ENCODE measurements at regions not wholly inside any gene's neighbourhood (a gene's known extent, or its start where the extent isn't known, plus 50 kb on each side); places are given as distances from the start of the nearest gene placed in this dataset.

GRCh38 chr14:85401384-85401783, 128.6 kb upstream of the FLRT2 start:
- no peak for DNase-seq

DNA sequence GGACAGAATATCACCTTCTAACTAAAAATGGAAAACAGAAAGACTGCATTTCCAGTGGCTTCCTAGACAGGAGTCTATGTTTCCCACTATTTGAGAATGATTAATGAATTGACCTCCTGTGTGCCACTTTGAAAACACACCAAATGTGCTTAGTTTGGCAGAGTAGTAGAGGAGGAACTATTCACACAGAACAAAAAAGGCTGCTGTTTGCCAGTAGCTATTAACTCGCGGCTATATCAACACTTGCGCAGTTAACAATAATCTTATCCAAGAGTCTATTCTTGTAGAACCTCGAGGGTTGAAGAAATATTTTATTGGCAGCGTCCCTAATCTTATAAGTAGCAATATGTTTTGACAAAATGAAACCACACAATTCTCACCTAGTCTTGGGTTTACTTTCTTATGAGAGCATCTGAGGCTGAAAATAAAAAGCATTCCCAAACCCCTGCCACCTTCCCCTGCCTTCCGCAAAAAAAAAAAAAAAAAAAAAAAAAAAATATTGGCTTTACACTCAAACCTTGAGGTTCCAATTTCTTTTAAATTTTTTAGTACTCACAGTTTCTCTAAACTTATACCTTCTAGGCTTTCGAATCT, 127.3 kb upstream of the FLRT2 start:
- DNase-seq, result no peak

- no peak for DNase-seq
Observed at GRCh38 chr14:85409481-85410210, 120.3 kb upstream of the FLRT2 start.

DNA sequence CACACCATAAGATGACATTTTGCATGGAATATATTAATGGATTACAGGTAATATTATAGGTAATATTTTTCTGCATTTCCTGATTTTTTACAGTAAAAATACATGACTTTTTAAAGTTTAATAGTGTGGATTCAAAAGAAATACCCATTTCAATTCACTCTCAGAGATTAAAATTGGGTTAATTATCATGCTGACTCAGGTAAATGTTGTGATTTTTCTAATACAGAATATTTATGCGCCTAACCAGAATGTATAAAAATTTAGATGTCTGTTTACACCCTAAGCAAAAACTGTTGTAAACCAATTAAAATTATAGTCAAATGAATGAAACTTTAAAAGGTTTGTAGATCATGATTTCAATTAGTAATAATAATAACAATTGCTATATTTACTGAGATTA, 117.2 kb upstream of the FLRT2 start:
- no peak for DNase-seq

DNA sequence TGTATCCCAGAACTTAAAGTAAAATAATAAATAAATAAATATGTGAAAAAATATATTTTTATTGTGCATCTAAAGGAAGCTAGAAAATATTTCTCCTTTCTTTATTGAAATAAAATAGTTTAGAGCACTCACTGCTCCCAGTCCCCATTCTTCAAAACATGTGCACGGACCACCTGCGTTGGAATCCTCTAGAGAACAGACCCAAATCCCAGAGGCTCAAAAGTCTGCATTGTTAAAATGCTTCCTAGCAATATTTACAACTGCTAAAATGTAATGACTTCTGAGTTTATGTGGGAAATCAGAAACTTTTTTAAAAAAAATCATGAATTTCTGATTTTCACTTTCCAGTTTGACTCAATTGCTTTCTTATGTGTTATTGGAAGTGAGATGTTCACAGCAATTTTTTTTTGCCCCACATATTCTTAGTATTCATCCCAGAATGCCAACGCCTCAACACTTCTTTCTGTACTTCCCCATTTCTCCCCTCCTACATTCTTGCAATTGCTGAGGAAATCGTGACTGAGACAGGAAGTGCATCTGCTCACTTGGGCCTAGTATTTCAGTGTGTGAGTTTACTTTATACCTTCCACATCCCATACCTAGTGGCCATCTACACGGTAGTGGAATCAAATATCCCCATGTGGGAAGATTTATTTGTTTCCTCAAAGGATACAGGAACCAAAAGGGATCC, 116.0 kb upstream of the FLRT2 start:
- DNase-seq, result no peak

GRCh38 chr14:85415015-85415712, 114.8 kb upstream of the FLRT2 start:
- no peak for DNase-seq

DNA sequence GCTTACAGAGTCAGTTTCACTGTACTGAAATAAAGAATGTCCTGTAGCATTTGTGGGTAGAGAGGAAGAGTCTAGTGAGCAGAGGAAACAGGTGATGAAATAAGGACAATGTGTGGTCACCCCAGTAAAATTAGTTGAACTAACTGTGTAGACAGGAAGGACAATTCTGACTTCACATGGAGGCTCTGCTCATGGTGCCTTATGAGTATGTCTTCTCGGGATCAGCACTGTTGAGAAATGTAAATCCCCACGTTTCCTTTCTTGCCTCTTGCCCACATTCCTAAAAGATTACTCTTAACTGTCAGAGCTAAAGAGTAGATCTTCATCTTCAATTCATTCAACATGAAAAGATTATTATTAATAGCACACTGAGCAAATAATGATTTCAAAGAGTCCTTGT, 113.2 kb upstream of the FLRT2 start:
- no peak for DNase-seq

GRCh38 chr14:85417396-85417795, 112.5 kb upstream of the FLRT2 start:
- no peak for DNase-seq

GRCh38 chr14:85418721-85419120, 111.2 kb upstream of the FLRT2 start:
- DNase-seq, result no peak

DNA sequence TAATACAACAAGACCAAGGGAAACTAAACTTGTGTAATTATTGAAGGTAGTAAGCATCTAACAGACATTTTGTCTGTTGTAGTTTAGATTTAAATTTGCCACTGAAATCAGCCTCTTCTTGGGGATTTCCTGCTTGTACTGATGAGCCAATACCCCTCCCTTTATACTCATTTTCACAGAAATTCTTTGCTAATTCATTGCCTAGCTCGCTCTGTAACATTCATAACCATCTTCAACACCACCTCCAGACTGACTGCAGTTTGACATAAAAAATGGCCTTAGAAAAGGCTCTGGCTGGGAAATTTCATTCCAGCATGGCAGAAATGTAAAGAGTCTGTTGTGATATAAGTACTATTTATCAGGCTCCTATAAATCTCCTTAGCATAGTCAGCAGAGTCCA, 109.7 kb upstream of the FLRT2 start:
- no peak for DNase-seq

DNA sequence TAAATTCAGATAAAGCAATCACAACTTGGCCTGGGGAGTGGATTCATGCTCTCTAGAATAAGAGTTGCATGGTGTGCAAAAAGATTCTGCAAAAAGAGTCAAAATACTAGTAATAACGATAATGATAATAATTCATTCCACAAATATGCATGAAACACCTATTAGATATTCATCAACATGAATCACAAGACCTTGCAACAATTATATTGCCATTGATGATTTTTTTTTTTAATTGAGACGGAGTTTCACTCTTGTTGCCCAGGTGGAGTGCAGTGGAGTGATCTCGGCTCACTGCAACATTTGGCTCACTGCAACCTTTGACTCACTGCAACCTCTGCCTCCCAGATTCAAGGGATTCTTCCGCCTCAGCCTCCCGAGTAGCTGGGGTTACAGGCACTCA, 109.2 kb upstream of the FLRT2 start:
- no peak for DNase-seq

GRCh38 chr14:85421186-85421877, 108.6 kb upstream of the FLRT2 start:
- DNase-seq, result no peak

DNA sequence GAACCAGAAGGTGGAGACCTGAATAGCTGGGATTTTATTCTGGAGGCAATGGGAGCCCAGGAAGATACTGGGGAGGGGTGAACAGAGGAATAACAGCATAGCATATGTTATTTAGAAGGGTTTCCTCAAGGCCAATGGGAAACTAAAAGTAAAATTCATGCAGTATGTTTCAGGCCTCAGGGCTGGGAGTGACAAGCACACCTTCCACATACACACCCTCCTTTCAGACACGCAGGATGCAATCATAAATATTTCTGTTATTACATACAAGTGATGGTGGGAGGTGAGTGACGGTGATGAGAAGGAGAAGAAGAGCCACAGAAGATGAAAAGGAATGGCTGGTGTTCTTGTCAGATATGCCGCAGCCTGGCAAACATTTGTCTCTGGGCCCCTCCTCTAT, 106.1 kb upstream of the FLRT2 start:
- no peak for DNase-seq

DNA sequence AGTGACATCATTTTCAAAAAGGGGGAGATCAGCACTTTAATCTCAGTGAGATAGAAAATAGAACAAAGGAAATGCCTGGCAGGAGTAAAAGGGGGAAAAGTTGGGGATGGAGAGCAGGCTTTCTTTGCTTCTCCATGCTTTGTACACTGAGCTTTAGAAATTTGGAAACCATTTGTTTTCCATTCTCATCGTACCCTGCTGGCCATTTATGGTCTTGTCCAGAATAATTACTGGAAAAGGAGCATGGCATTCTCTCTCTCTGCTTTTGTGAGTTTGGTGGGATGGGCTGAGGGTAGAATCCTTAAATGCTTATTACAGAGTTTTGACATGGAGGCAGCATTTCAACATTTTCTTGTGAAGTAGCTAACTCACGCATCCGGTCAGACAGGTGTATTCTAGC, 104.4 kb upstream of the FLRT2 start:
- no peak for DNase-seq

GRCh38 chr14:85426068-85426935, 103.6 kb upstream of the FLRT2 start:
- DNase-seq, result no peak

DNA sequence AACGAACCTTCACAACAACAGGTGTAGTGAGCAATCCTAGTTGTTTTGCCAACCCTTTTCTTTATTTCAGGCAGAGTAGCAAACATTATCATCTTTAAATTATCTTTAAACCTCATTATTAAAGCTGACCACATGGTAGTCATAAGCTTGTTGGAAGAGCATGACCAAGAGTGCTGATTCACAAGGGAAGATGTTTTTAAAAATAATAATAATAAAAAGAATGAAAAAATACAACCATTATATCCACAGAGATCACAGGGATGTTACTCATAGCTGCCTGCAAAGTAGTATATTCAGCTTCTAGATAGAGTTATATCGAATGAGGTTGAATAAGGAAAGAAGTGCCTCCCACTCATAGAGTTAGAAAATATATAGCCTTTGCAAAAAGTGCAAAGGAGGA, 101.0 kb upstream of the FLRT2 start:
- no peak for DNase-seq

- no peak for DNase-seq
Observed at GRCh38 chr14:85437148-85437547, 92.8 kb upstream of the FLRT2 start.

DNA sequence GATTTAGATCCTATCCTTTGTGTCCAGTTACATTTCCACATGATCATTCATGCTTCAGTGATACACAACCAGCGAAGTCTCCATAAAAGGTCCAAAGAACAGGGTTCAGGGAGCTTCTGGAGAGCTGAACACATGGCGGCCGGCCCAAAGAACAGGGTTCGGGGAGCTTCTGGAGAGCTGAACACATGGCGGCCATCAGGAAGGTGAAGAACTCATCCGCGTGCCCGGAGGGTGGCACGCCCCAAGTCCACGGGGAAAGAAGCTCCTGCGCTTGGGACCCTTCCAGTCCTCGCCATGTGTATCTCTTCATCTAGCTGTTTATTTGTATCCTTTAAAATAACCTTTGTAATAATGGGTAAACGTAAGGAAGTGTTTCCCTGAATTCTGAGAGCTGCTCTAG, 91.9 kb upstream of the FLRT2 start:
- DNase-seq, result no peak

DNA sequence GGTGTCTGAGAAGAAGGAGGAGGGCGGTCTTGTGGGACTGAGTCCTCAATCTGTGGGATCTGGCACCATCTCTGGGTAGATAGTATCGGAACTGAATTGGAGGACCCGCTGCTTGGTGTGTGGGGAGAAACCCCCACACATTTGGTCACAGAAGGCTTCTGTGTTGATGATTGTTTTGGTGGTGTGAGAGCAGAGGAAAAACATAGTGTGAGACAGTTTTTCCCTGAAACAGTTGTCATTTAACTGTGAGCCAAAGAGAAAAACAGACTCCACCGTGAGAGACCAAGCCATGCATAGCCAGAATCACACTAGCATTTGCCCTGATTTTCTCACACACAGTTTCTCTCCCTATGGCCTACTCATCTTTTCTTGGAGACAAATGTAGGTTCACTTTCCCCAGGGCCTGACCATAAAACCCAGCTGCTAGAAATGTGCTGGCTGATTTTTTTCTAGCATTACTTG, 91.4 kb upstream of the FLRT2 start:
- DNase-seq, result no peak

GRCh38 chr14:85439696-85440328, 90.1 kb upstream of the FLRT2 start:
- no peak for DNase-seq

- no peak for DNase-seq
Observed at GRCh38 chr14:85441909-85442643, 87.9 kb upstream of the FLRT2 start.

Measured in stimulated activated CD4-positive, alpha-beta T cell treated with anti-CD3 and anti-CD28 coated beads, Interleukin-2, amount 100 ng/mL, for 24 hours (primary cell).